ENCODE measurements at regions not wholly inside any gene's neighbourhood (a gene's known extent, or its start where the extent isn't known, plus 50 kb on each side); places are given as distances from the start of the nearest gene placed in this dataset.

DNA sequence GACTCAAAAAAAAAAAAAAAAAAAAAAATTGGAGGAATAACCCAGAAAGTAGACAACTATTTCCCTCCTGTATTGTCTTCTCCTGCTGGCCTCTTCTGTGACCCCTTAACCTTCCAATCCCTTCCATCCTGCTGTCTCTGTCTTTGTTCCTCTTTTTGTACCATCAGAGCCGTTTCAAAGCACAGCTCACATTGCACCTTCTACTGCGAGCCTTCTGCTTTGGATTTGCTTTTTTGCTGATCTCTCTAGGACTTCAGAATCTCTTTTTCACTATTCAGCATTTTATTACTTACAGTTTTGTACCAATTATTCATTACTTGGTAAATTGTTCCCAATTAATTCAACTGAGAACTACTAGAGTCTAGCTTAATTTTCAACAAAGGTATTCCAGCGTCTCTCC is 284.0 kb upstream of the TBL1XR1 start:
- TF ChIP-seq POLR2AphosphoS5 (IDR thresholded peaks at IDR 0.05; ENCODE audit: low read depth, low read length) (no peak), POLR2A (IDR thresholded peaks at IDR 0.05; ENCODE audit: low read depth, low read length) (no peak)
